OCI-LY7 (cell line): ENCODE measurements at regions not wholly inside any gene's neighbourhood (a gene's known extent, or its start where the extent isn't known, plus 50 kb on each side); places are given as distances from the start of the nearest gene placed in this dataset.

ENCODE experiments used
- BruUV-seq: library from RNA; stranded (reverse); fragments of 400-500 nt; replicated peaks from 2 replicates; lab custom pipeline; 2021; lab: Mats Ljungman, UMichigan
- CTCF ChIA-PET: fragments of 300-600 bp; sonication (Branson Sonifier 250); formaldehyde crosslinking; loops from one replicate; lab custom pipeline; 2022; ENCODE audit warnings: antibody characterized with exemption; ENCODE audit not compliant: unreplicated experiment; lab: Charles Lee
- POLR2A ChIA-PET: fragments of 300-600 bp; sonication (Branson Sonifier 250); formaldehyde crosslinking; loops from one replicate; lab custom pipeline; 2022; ENCODE audit warnings: antibody characterized with exemption; lab: Charles Lee
- DNase-seq: peaks from one replicate; pipeline ENCODE4 v3.0.0-alpha.2; 2015; ENCODE audit warnings: low spot score
- H2AFZ ChIP-seq: fragments of 200-600 bp; sonication (generic), shearing (Covaris generic); 2 replicates; pipeline ENCODE4 v1.6.1; 2014; ENCODE audit warnings: mild to moderate bottlenecking, antibody characterized with exemption, low read length, moderate library complexity
- H3K27ac ChIP-seq: fragments of 200-600 bp; sonication (generic); 2 replicates; pipeline ENCODE4 v1.5.1; 2014; ENCODE audit warnings: mixed run types, low read depth, mild to moderate bottlenecking, moderate library complexity, low read length, inconsistent platforms; ENCODE audit not compliant: poor library complexity, severe bottlenecking
- H3K36me3 ChIP-seq: fragments of 200-600 bp; sonication (generic); 2 replicates; pipeline ENCODE4 v1.6.1; 2014; ENCODE audit warnings: mild to moderate bottlenecking, antibody characterized with exemption, low read length, moderate library complexity, mixed read lengths; ENCODE audit not compliant: insufficient read depth
- H3K4me1 ChIP-seq: fragments of 200-600 bp; sonication (generic); 2 replicates; pipeline ENCODE4 v1.5.1; 2014; ENCODE audit warnings: mild to moderate bottlenecking, low read length; ENCODE audit not compliant: insufficient read depth, poor library complexity, severe bottlenecking
- H3K4me2 ChIP-seq: fragments of 200-600 bp; sonication (generic); 2 replicates; pipeline ENCODE4 v1.6.1; 2014; ENCODE audit warnings: mild to moderate bottlenecking, low read length
- H3K4me3 ChIP-seq: fragments of 200-600 bp; sonication (generic); 2 replicates; pipeline ENCODE4 v1.5.1; 2014; ENCODE audit warnings: mild to moderate bottlenecking, low read depth, low read length; ENCODE audit not compliant: poor library complexity, severe bottlenecking
- H3K79me2 ChIP-seq: fragments of 200-600 bp; sonication (generic); 2 replicates; pipeline ENCODE4 v1.6.1; 2016; ENCODE audit warnings: low read depth, mild to moderate bottlenecking, low read length, moderate library complexity, mixed read lengths; ENCODE audit not compliant: insufficient read depth
- H3K9me2 ChIP-seq: fragments of 200-600 bp; sonication (generic); 2 replicates; pipeline ENCODE4 v1.6.1; 2016; ENCODE audit warnings: mild to moderate bottlenecking, low read length, mixed read lengths; ENCODE audit not compliant: insufficient read depth
- H3K9me3 ChIP-seq: fragments of 200-600 bp; sonication (generic); 2 replicates; pipeline ENCODE4 v1.6.1; 2014; ENCODE audit warnings: mild to moderate bottlenecking, mixed run types, low read length, mixed read lengths
- H4K20me1 ChIP-seq: fragments of 200-600 bp; sonication (generic); 2 replicates; pipeline ENCODE4 v1.6.1; 2014; ENCODE audit warnings: mild to moderate bottlenecking, antibody characterized with exemption, low read length, moderate library complexity, mixed read lengths; ENCODE audit not compliant: insufficient read depth
- CTCF ChIP-seq: fragments of 200-600 bp; sonication (generic); conservative IDR thresholded peaks from 2 replicates; pipeline ENCODE4 v1.5.1; 2014; ENCODE audit warnings: mild to moderate bottlenecking, antibody characterized with exemption, low read length, moderate library complexity, mixed read lengths
- EZH2phosphoT487 ChIP-seq: fragments of 200-600 bp; sonication (generic); IDR thresholded peaks from 2 replicates; pipeline ENCODE4 v1.6.1; 2018; ENCODE audit warnings: low read depth, borderline replicate concordance, mild to moderate bottlenecking, mixed run types, antibody characterized with exemption, low read length, moderate library complexity, mixed read lengths
- intact Hi-C: fragments of 100-400 bp; cut with micrococcal nuclease; formaldehyde crosslinking; loops from one replicate; pipeline ENCODE4 v1.10.0; 2022; ENCODE audit not compliant: unreplicated experiment

GRCh38 chr17:55563363-55563762 lies 52.1 kb upstream of the SMIM36 start:
- H3K4me1 ChIP-seq, result no peaks in the 10 kb centered on the region
- H3K36me3 ChIP-seq, result no peaks in the 10 kb centered on the region
- H3K4me2 ChIP-seq, result no peak overlapping the region
- H3K9me3 ChIP-seq, result no peaks in the 10 kb centered on the region
- H3K27ac ChIP-seq, result no peak overlapping the region
- CTCF ChIA-PET, result no interaction called here
- no peaks in the 10 kb centered on the region for H3K79me2 ChIP-seq
- no peak overlapping the region for H3K4me3 ChIP-seq
- intact Hi-C loops, result no loop called here
- no TSS peak for BruUV-seq
- TF ChIP-seq CTCF (no peak), EZH2phosphoT487 (no peak)
- POLR2A ChIA-PET, result interaction anchor here (0.6 kb wide), 1 partner anchor 263 kb away, joined by 3 read pairs; no protein-coding TSS in a partner anchor
- H3K9me2 ChIP-seq, result no peaks in the 10 kb centered on the region
- H2AFZ ChIP-seq, result no peak overlapping the region
- no peaks in the 10 kb centered on the region for H4K20me1 ChIP-seq
- DNase-seq, result no peak

DNA sequence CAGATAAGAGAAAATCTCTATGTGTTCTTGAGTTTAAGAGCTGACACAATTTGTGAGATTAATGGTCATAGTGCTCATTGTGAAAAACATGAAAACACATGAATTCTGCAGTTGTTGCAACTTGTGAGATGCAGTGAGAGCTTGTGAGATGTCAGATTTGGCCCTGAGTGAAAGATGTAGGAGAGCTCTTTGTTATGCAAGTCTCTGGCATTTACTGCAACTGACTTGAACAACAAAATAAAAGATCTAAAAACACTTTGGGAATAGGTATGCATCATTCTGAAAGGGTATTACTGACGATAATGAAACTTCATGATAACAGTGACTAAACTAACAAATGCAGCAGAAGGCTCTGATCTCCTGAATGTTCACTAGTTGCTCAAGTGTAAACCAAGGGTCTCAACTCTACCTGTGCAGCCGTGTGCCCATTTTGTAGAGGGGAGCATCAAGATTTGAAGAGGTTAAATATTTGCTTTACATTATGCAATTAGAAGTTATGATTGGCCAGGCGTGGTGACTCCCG lies 50.8 kb upstream of the SMIM36 start:
- CTCF ChIA-PET, result no interaction called here
- POLR2A ChIA-PET, result no interaction called here
- no peak overlapping the region for H2AFZ ChIP-seq
- H3K9me2 ChIP-seq, result no peaks in the 10 kb centered on the region
- no peaks in the 10 kb centered on the region for H3K9me3 ChIP-seq
- TF ChIP-seq EZH2phosphoT487 (no peak), CTCF (no peak)
- no peaks in the 10 kb centered on the region for H3K4me1 ChIP-seq
- no peak for DNase-seq
- H3K4me3 ChIP-seq, result no peak overlapping the region
- no TSS peak for BruUV-seq
- no peak overlapping the region for H3K27ac ChIP-seq
- H3K36me3 ChIP-seq, result no peaks in the 10 kb centered on the region
- H3K4me2 ChIP-seq, result no peak overlapping the region
- intact Hi-C loops, result no loop called here
- H3K79me2 ChIP-seq, result no peaks in the 10 kb centered on the region
- H4K20me1 ChIP-seq, result no peaks in the 10 kb centered on the region

GRCh38 chr17:55561316-55561972 lies 50.2 kb upstream of the SMIM36 start:
- no peaks in the 10 kb centered on the region for H3K36me3 ChIP-seq
- intact Hi-C loops, result no loop called here
- H3K9me3 ChIP-seq, result no peaks in the 10 kb centered on the region
- H3K4me2 ChIP-seq, result no peak overlapping the region
- ChIA-PET CTCF (no interaction called here), POLR2A (no interaction called here)
- BruUV-seq, result no TSS peak
- H2AFZ ChIP-seq, result no peak overlapping the region
- no peak for DNase-seq
- no peaks in the 10 kb centered on the region for H3K79me2 ChIP-seq
- no peaks in the 10 kb centered on the region for H4K20me1 ChIP-seq
- H3K4me3 ChIP-seq, result no peak overlapping the region
- H3K27ac ChIP-seq, result no peak overlapping the region
- TF ChIP-seq CTCF, result no peak
- no peak for TF ChIP-seq EZH2phosphoT487
- no peaks in the 10 kb centered on the region for H3K4me1 ChIP-seq
- H3K9me2 ChIP-seq, result no peaks in the 10 kb centered on the region
